MM.1S (cell line): ENCODE measurements at regions not wholly inside any gene's neighbourhood (a gene's known extent, or its start where the extent isn't known, plus 50 kb on each side); places are given as distances from the start of the nearest gene placed in this dataset.

Experiments used
- CTCF ChIP-seq: fragments of 300-600 bp; sonication (generic); IDR thresholded peaks from 2 replicates; pipeline ENCODE4 v1.5.1; 2016; ENCODE audit warnings: antibody characterized with exemption, low read length, mixed read lengths
- EZH2 ChIP-seq: fragments of 300-600 bp; sonication (generic); optimal IDR thresholded peaks from 2 replicates; pipeline ENCODE3; 2017; ENCODE audit warnings: low read depth, mild to moderate bottlenecking, antibody characterized with exemption, low read length, mixed read lengths
- EZH2phosphoT487 ChIP-seq: fragments of 300-600 bp; sonication (generic); IDR thresholded peaks from 2 replicates; pipeline ENCODE4 v1.6.1; 2018; ENCODE audit warnings: antibody characterized with exemption, low read length

GRCh38 chr21:27372381-27372780 is 405.5 kb upstream of the ADAMTS5 start:
- no peak for TF ChIP-seq CTCF
- no peak for TF ChIP-seq EZH2
- no peak for TF ChIP-seq EZH2phosphoT487
